ENCODE measurements at regions not wholly inside any gene's neighbourhood (a gene's known extent, or its start where the extent isn't known, plus 50 kb on each side); places are given as distances from the start of the nearest gene placed in this dataset.
"Not testable (repeated sequence)": the region's sequence is repeated elsewhere in the genome, so short reads cannot be mapped to it uniquely, and the experiment has no call there.

DNA sequence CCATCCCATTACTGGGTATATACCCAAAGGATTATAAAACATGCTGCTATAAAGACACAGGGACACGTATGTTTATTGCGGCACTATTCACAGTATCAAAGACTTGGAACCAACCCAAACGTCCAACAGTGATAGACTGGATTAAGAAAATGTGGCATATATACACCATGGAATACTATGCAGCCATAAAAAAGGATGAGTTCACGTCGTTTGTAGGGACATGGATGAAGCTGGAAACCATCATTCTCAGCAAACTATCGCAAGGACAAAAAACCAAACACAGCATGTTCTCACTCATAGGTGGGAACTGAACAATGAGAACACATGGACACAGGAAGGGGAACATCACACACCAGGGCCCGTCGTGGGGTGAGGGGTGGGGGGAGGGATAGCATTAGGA lies 106.1 kb downstream of the CHD1L start:
- not testable (repeated sequence) for H3K27ac Mint-ChIP-seq; H3K36me3 Mint-ChIP-seq (ENCODE audit: low read depth); H3K27me3 Mint-ChIP-seq (ENCODE audit: low read depth, poor library complexity); H3K4me1 Mint-ChIP-seq; H3K4me3 Mint-ChIP-seq; DNase-seq
- peaks cover 45% of the 10 kb centered on the region for H3K9me3 Mint-ChIP-seq

DNA sequence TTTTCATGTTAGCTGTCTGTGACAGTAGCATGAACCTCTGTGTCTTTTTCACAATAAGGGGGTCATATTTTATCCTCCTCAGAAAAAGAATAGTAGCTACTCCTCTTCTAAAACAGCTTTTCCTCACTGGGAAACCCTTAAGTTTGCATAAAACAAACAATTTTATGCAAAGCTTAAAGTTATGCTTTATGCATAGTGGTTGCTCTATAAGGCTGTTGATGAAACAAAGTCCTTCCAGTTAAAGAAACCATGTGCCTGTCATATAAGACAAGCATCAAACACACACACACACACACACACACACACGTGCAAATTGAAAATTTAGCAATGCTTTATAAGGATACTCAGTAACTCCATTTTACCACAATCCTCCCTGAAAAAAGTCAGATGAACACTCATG lies 107.0 kb downstream of the CHD1L start:
- H3K9me3 Mint-ChIP-seq: peaks cover 36% of the 10 kb centered on the region
- H3K36me3 Mint-ChIP-seq (ENCODE audit: low read depth): no peaks in the 10 kb centered on the region
- no peak for DNase-seq
- peaks cover 4% of the 10 kb centered on the region for H3K27me3 Mint-ChIP-seq (ENCODE audit: low read depth, poor library complexity)
- no peak overlapping the region for H3K4me3 Mint-ChIP-seq
- no peak overlapping the region for H3K27ac Mint-ChIP-seq
- TF ChIP-seq, protein P1, sequence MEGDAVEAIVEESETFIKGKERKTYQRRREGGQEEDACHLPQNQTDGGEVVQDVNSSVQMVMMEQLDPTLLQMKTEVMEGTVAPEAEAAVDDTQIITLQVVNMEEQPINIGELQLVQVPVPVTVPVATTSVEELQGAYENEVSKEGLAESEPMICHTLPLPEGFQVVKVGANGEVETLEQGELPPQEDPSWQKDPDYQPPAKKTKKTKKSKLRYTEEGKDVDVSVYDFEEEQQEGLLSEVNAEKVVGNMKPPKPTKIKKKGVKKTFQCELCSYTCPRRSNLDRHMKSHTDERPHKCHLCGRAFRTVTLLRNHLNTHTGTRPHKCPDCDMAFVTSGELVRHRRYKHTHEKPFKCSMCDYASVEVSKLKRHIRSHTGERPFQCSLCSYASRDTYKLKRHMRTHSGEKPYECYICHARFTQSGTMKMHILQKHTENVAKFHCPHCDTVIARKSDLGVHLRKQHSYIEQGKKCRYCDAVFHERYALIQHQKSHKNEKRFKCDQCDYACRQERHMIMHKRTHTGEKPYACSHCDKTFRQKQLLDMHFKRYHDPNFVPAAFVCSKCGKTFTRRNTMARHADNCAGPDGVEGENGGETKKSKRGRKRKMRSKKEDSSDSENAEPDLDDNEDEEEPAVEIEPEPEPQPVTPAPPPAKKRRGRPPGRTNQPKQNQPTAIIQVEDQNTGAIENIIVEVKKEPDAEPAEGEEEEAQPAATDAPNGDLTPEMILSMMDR (IDR thresholded peaks at IDR 0.05): no peak
- peaks cover 5% of the 10 kb centered on the region for H3K4me1 Mint-ChIP-seq

DNA sequence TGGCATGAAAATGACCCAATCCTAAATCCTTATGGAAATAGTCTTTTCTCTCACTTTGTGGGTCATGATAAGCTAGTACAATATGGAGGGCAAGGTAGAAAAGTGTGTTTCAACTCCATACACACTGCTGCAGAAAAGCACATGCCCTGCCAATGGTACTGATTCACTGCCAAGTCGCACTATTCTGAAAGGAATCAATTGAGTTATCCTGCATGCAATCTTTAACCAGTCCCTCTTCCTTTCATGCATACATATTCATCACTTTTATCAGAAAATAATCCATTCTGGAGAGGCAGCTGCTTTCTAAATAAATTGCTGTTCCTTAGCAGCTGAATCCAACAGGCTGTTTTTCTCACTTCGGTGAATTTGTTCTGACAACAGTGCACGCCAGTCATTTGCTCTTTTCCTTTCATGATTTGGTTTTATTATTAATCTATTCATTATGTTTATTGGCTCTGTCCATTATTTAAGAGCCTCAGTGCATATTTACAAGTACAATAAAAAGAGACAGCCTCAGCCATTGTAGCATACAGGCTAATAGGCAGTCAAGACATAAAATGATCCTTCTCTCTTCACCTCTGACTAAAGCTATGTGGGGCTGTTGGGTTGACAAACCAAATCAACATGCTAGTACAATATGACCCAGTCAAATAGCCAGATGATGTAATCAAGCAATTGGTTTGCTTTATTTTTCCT lies 108.8 kb downstream of the CHD1L start:
- Mint-ChIP-seq H3K27ac (no peak overlapping the region), H3K9me3 (peaks cover 19% of the 10 kb centered on the region), H3K36me3 (ENCODE audit: low read depth) (no peaks in the 10 kb centered on the region), H3K27me3 (ENCODE audit: low read depth, poor library complexity) (peaks cover 4% of the 10 kb centered on the region), H3K4me3 (no peak overlapping the region), H3K4me1 (peaks cover 5% of the 10 kb centered on the region)
- DNase-seq: no peak
- TF ChIP-seq, protein P1 (IDR thresholded peaks at IDR 0.05): no peak

DNA sequence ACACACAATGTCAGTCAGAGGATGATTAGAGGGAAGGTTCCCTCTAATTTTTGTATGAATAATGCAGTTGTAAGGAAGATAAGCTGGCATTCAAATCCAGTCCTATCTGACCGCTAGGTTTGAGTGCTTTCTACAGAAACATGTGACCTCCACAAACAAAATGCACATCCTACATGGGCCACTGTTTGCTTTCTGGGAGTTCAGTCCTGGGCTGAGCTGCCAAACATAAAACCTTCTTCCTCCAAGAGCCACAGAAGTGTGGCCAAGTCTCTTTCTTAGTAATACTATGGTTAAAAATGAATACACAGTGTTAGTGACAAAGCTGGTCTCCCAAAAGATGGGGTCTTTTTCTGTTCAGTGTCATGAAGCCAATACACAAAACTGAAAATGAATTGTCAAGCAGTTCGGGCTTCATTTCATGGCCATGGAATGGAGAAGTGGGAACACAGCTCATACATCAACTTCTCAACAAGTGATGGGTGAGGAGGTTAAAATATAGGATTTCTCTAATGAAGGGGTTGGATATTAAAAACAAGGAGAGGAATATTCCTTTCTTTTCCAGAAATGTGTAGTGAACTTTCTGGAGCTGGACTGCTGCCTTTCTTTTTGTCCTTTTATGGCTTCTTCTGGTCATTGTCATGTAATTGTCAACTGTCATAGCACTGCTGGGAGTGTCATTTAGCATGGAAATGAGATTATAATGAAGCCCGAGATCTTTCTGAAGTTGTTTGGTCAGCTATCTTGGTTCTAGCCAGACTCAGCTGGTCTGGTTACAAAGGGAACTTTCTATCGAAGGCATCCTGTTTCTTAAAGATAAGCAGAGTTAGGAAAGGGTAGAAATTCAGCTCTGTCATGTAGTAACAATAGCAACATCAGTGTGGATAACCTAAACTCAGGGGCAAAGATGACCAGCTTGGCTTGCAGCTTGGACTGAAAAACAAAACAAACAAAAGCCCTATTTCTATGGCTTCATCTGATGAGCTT lies 135.1 kb downstream of the CHD1L start:
- H3K27me3 Mint-ChIP-seq (ENCODE audit: low read depth, poor library complexity): peaks cover 3% of the 10 kb centered on the region
- peaks cover 8% of the 10 kb centered on the region for H3K4me1 Mint-ChIP-seq
- no peaks in the 10 kb centered on the region for H3K36me3 Mint-ChIP-seq (ENCODE audit: low read depth)
- TF ChIP-seq, protein P1 (IDR thresholded peaks at IDR 0.05): no peak
- H3K9me3 Mint-ChIP-seq: peaks cover 30% of the 10 kb centered on the region
- H3K27ac Mint-ChIP-seq: no peak overlapping the region
- no peak for DNase-seq
- no peak overlapping the region for H3K4me3 Mint-ChIP-seq

DNA sequence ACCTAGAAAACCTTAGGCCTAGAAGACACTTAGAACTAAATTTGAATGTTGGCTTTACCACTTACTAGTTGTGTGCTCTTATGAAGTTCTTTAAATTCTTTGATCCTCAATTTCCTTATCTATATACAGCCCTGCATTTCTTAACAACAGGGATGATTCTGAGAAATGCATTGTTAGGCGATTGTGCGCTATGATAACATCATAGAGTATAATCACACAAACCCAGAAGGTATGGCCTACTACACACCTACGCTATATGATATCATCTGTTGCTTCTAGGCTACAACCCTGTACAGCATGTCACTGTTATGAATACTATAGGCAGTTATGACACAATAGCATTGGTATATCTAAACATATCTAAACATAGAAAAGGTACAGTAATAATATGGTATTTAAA lies 137.4 kb downstream of the CHD1L start:
- H3K36me3 Mint-ChIP-seq (ENCODE audit: low read depth): no peaks in the 10 kb centered on the region
- TF ChIP-seq, protein P1 (IDR thresholded peaks at IDR 0.05): no peak
- peaks cover 13% of the 10 kb centered on the region for H3K9me3 Mint-ChIP-seq

DNA sequence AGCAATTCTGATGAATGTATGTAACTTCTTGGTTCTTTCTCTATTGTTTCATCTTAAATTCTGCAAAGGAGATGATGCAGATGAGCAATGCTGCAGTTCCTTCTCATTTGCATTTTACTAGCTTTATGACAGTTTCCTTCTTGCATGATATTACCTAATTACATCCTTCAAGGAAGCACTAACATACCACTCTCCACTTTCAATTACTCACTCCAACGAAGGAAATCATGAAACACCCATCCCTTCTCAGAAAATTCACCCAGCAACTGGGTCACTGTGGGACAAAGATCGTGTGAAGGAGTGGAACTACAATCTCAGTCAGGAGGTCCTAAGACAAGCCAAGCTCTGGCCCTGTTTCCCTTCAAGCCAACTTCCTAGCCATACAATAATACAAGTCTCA lies 142.3 kb downstream of the CHD1L start:
- H3K4me3 Mint-ChIP-seq: no peak overlapping the region
- no peaks in the 10 kb centered on the region for H3K36me3 Mint-ChIP-seq (ENCODE audit: low read depth)
- peaks cover 2% of the 10 kb centered on the region for H3K4me1 Mint-ChIP-seq
- H3K27ac Mint-ChIP-seq: no peak overlapping the region
- TF ChIP-seq, protein P1 (IDR thresholded peaks at IDR 0.05): no peak
- DNase-seq: no peak
- H3K27me3 Mint-ChIP-seq (ENCODE audit: low read depth, poor library complexity): peaks cover 3% of the 10 kb centered on the region
- no peaks in the 10 kb centered on the region for H3K9me3 Mint-ChIP-seq

More for the DNA sequence above, 137.4 kb downstream of the CHD1L start:
- H3K4me1 Mint-ChIP-seq: peaks cover 8% of the 10 kb centered on the region
- no peak for DNase-seq
- H3K27ac Mint-ChIP-seq: no peak overlapping the region
- peaks cover 3% of the 10 kb centered on the region for H3K27me3 Mint-ChIP-seq (ENCODE audit: low read depth, poor library complexity)
- no peak overlapping the region for H3K4me3 Mint-ChIP-seq
